ENCODE measurements at regions not wholly inside any gene's neighbourhood (a gene's known extent, or its start where the extent isn't known, plus 50 kb on each side); places are given as distances from the start of the nearest gene placed in this dataset.
"Not testable (repeated sequence)": the region's sequence is repeated elsewhere in the genome, so short reads cannot be mapped to it uniquely, and the experiment has no call there.

GRCh38 chr6:112600168-112600567, 253.0 kb downstream of the RFPL4B start:
- no peak for DNase-seq (ENCODE audit: low spot score)
- no peak for TF ChIP-seq CTCF (IDR thresholded peaks at IDR 0.05; ENCODE audit: extremely low read depth, missing control alignments)

GRCh38 chr6:112603726-112604125, 256.6 kb downstream of the RFPL4B start:
- no peak for DNase-seq (ENCODE audit: low spot score)
- TF ChIP-seq CTCF (IDR thresholded peaks at IDR 0.05; ENCODE audit: extremely low read depth, missing control alignments) = no peak

GRCh38 chr6:112606656-112607435, 259.7 kb downstream of the RFPL4B start:
- TF ChIP-seq CTCF (IDR thresholded peaks at IDR 0.05; ENCODE audit: extremely low read depth, missing control alignments) = no peak
- DNase-seq (ENCODE audit: low spot score) = no peak

GRCh38 chr6:112608925-112609324, 261.8 kb downstream of the RFPL4B start:
- not testable (repeated sequence) for DNase-seq (ENCODE audit: low spot score)

- no peak for TF ChIP-seq CTCF (IDR thresholded peaks at IDR 0.05; ENCODE audit: extremely low read depth, missing control alignments)
- DNase-seq (ENCODE audit: low spot score) = no peak
Observed at GRCh38 chr6:112613410-112613809, 266.3 kb downstream of the RFPL4B start.

- DNase-seq (ENCODE audit: low spot score) = no peak
- no peak for TF ChIP-seq CTCF (IDR thresholded peaks at IDR 0.05; ENCODE audit: extremely low read depth, missing control alignments)
Observed at GRCh38 chr6:112618849-112619248, 271.7 kb downstream of the RFPL4B start.

- TF ChIP-seq CTCF (IDR thresholded peaks at IDR 0.05; ENCODE audit: extremely low read depth, missing control alignments) = no peak
- DNase-seq (ENCODE audit: low spot score) = no peak
Observed at GRCh38 chr6:112620812-112621569, 273.9 kb downstream of the RFPL4B start.

Data from GM20000 (cell line).